NCI-H82 (cell line): ENCODE measurements at regions not wholly inside any gene's neighbourhood (a gene's known extent, or its start where the extent isn't known, plus 50 kb on each side); places are given as distances from the start of the nearest gene placed in this dataset.

Experiments used
- DNase-seq: peaks from one replicate; lab custom pipeline; 2025; lab: John Stamatoyannopoulos, UW

GRCh38 chr4:27267970-27268355 lies 407.3 kb downstream of the STIM2 start:
- no peak for DNase-seq

- no peak for DNase-seq
Measured at GRCh38 chr4:27270435-27270834, 409.8 kb downstream of the STIM2 start.

GRCh38 chr4:27271555-27271954 lies 410.9 kb downstream of the STIM2 start:
- DNase-seq, result no peak

GRCh38 chr4:27272217-27272616 lies 411.6 kb downstream of the STIM2 start:
- no peak for DNase-seq

GRCh38 chr4:27276307-27277073 lies 415.8 kb downstream of the STIM2 start:
- no peak for DNase-seq

- DNase-seq, result no peak
Measured at GRCh38 chr4:27278615-27279375, 418.2 kb downstream of the STIM2 start.

- no peak for DNase-seq
Measured at GRCh38 chr4:27288496-27288895, 427.9 kb downstream of the STIM2 start.

GRCh38 chr4:27289704-27290103 lies 429.1 kb downstream of the STIM2 start:
- no peak for DNase-seq

GRCh38 chr4:27293831-27294230 lies 433.2 kb downstream of the STIM2 start:
- no peak for DNase-seq

- DNase-seq, result no peak
Measured at GRCh38 chr4:27304751-27305150, 444.1 kb downstream of the STIM2 start.

GRCh38 chr4:27305246-27305645 lies 444.6 kb downstream of the STIM2 start:
- no peak for DNase-seq

GRCh38 chr4:27308379-27308778 lies 447.7 kb downstream of the STIM2 start:
- DNase-seq, result peak; percentile 16

GRCh38 chr4:27315625-27316024 lies 455.0 kb downstream of the STIM2 start:
- no peak for DNase-seq

- no peak for DNase-seq
Measured at GRCh38 chr4:27316176-27316575, 455.5 kb downstream of the STIM2 start.

GRCh38 chr4:27318740-27319139 lies 458.1 kb downstream of the STIM2 start:
- DNase-seq, result peak; percentile 66

- peak; percentile 3 for DNase-seq
Measured at GRCh38 chr4:27326991-27327390, 466.4 kb downstream of the STIM2 start.

- DNase-seq, result no peak
Measured at GRCh38 chr4:27327421-27328181, 467.0 kb downstream of the STIM2 start.

- no peak for DNase-seq
Measured at GRCh38 chr4:27338530-27338929, 477.9 kb downstream of the STIM2 start.

- DNase-seq, result no peak
Measured at GRCh38 chr4:27343411-27343810, 482.8 kb downstream of the STIM2 start.

GRCh38 chr4:27350161-27350560 lies 489.5 kb downstream of the STIM2 start:
- DNase-seq, result no peak

GRCh38 chr4:27357283-27357682 lies 496.6 kb downstream of the STIM2 start:
- DNase-seq, result peak; percentile 2

- DNase-seq, result no peak
Measured at GRCh38 chr4:27358269-27358668, 497.6 kb downstream of the STIM2 start.

GRCh38 chr4:27360131-27360530 lies 499.5 kb downstream of the STIM2 start:
- DNase-seq, result no peak
